Stimulated activated naive CD4-positive, alpha-beta T cell treated with Interleukin-2 at 50 U/mL for 16 hours (primary cell): ENCODE measurements at regions not wholly inside any gene's neighbourhood (a gene's known extent, or its start where the extent isn't known, plus 50 kb on each side); places are given as distances from the start of the nearest gene placed in this dataset.
"Not testable (repeated sequence)": the region's sequence is repeated elsewhere in the genome, so short reads cannot be mapped to it uniquely, and the experiment has no call there.

Source experiments
- DNase-seq: peaks from one replicate; lab custom pipeline; 2025; lab: John Stamatoyannopoulos, UW

GRCh38 chr1:99062192-99062591 is 57.5 kb upstream of the PLPPR5 start:
- no peak for DNase-seq

GRCh38 chr1:99069146-99069545 is 64.5 kb upstream of the PLPPR5 start:
- DNase-seq: no peak

GRCh38 chr1:99078529-99078928 is 73.9 kb upstream of the PLPPR5 start:
- DNase-seq: not testable (repeated sequence)

GRCh38 chr1:99082366-99082765 is 77.7 kb upstream of the PLPPR5 start:
- DNase-seq: no peak

GRCh38 chr1:99083338-99083737 is 78.7 kb upstream of the PLPPR5 start:
- DNase-seq: no peak

- no peak for DNase-seq
Observed at GRCh38 chr1:99084562-99084961, 79.9 kb upstream of the PLPPR5 start.

GRCh38 chr1:99086057-99086456 is 81.4 kb upstream of the PLPPR5 start:
- DNase-seq: no peak

- no peak for DNase-seq
Observed at GRCh38 chr1:99098589-99098988, 93.9 kb upstream of the PLPPR5 start.

GRCh38 chr1:99106274-99106673 is 101.6 kb upstream of the PLPPR5 start:
- no peak for DNase-seq

- DNase-seq: no peak
Observed at GRCh38 chr1:99107680-99108079, 103.0 kb upstream of the PLPPR5 start.

GRCh38 chr1:99110140-99111041 is 105.7 kb upstream of the PLPPR5 start:
- DNase-seq: no peak

- DNase-seq: no peak
Observed at GRCh38 chr1:99115231-99115630, 110.6 kb upstream of the PLPPR5 start.

- no peak for DNase-seq
Observed at GRCh38 chr1:99119188-99119587, 114.5 kb upstream of the PLPPR5 start.

GRCh38 chr1:99122039-99122438 is 117.4 kb upstream of the PLPPR5 start:
- DNase-seq: no peak

- DNase-seq: no peak
Observed at GRCh38 chr1:99123936-99124335, 119.3 kb upstream of the PLPPR5 start.

GRCh38 chr1:99131546-99131945 is 126.9 kb upstream of the PLPPR5 start:
- no peak for DNase-seq

GRCh38 chr1:99133756-99134500 is 129.3 kb upstream of the PLPPR5 start:
- DNase-seq: no peak

GRCh38 chr1:99137554-99138206 is 126.6 kb upstream of the PLPPR4 start:
- no peak for DNase-seq

- DNase-seq: no peak
Observed at GRCh38 chr1:99139876-99140275, 124.4 kb upstream of the PLPPR4 start.

- no peak for DNase-seq
Observed at GRCh38 chr1:99146129-99146848, 118.0 kb upstream of the PLPPR4 start.

GRCh38 chr1:99149952-99150351 is 114.3 kb upstream of the PLPPR4 start:
- no peak for DNase-seq

GRCh38 chr1:99152132-99152531 is 112.2 kb upstream of the PLPPR4 start:
- DNase-seq: no peak
